ENCODE measurements at regions not wholly inside any gene's neighbourhood (a gene's known extent, or its start where the extent isn't known, plus 50 kb on each side); places are given as distances from the start of the nearest gene placed in this dataset.

DNA sequence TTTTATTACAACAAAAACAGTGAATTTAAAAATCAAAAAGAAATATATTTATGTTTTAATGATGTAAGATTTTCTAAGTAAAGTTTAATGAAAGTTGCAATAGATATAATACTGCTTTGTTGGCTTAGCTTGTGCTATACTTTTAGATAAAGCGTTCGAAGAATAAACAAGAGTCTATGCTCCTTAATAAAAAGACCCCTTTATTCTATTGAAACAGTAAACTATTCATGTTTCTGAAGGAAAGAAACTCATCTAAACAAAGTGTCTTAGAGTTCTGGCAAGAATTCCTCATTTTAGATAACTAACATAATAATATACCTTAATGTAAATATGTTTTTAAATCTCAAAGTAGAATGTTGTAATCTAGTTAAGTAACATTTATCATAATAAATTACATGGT lies 179.0 kb downstream of the RASSF9 start:
- H3K27me3 ChIP-seq (ENCODE audit: control insufficient read depth, insufficient read depth, low read length, poor library complexity, severe bottlenecking): no peaks in the 10 kb centered on the region
- WGBS, 2 experiments (ENCODE audit: insufficient coverage in 1 of 2, insufficient read length in 1 of 2): 100% methylated on average over 1 of the region's 2 CpGs; no CpG with 5 or more reads in 1 of the 2 experiments
- Mint-ChIP-seq H3K27ac (no peak overlapping the region), H3K9me3 (peaks cover 31% of the 10 kb centered on the region), H3K27me3 (ENCODE audit: insufficient read depth) (no peaks in the 10 kb centered on the region), H3K4me3 (no peak overlapping the region), H3K36me3 (ENCODE audit: low read depth) (peaks cover 10% of the 10 kb centered on the region), H3K4me1 (no peaks in the 10 kb centered on the region)
- no peaks in the 10 kb centered on the region for H3K36me3 ChIP-seq (ENCODE audit: control insufficient read depth, insufficient read depth, low read length)
- H3K4me3 ChIP-seq (ENCODE audit: low read length): no peak overlapping the region
- H3K9me3 ChIP-seq (ENCODE audit: control insufficient read depth, low read length): no peaks in the 10 kb centered on the region
- no peak for DNase-seq
- H3K9ac ChIP-seq (ENCODE audit: extremely low read depth, low read length, poor library complexity, severe bottlenecking): no peak overlapping the region
- no peak overlapping the region for H3K27ac ChIP-seq (ENCODE audit: low read depth, low read length)
- TF ChIP-seq CTCF (conservative IDR thresholded peaks at IDR 0.05): no peak
- H3K4me1 ChIP-seq (ENCODE audit: control insufficient read depth, insufficient read depth, low read length): no peaks in the 10 kb centered on the region

DNA sequence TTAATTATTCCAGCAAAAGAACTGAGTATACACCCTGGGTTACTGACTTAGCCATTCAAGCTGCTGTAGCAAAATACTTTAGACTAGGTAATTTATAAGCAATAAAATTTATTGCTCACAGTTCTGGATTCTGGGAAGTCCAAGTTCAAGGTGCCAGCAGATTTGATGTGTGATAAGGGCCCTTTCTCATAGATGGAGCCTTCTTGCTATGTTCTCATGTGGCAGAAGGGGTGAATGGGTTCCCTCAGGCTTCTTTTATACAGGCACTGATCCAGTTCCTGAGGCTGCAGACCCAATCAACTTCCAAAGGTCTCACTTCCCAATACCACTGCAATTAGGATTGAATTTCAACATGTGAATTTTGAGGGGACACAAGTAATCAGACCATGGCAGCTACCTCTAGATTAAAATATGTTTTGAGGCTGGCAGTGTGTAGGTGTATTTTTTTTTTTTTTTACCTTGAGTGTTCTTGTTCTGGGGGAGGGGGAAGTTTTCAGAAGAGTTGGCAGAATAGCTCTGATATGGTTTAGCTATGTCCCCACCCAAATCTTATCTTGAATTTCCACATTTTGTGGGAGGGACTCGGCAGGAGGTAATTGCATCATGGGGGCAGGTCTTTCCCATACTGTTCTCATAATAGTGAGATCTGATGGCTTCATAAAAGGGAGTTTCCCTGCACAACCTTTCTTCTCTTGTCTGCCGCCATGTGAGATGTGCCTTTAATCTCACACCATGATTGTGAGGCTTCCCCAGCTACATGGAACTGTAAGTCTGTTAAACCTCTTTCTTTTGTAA lies 178.2 kb downstream of the RASSF9 start:
- no peak for DNase-seq
- Mint-ChIP-seq H3K4me3 (no peak overlapping the region), H3K4me1 (no peaks in the 10 kb centered on the region), H3K36me3 (ENCODE audit: low read depth) (peaks cover 10% of the 10 kb centered on the region), H3K27me3 (ENCODE audit: insufficient read depth) (no peaks in the 10 kb centered on the region), H3K9me3 (peaks cover 28% of the 10 kb centered on the region), H3K27ac (no peak overlapping the region)
- H3K36me3 ChIP-seq (ENCODE audit: control insufficient read depth, insufficient read depth, low read length): no peaks in the 10 kb centered on the region
- no peaks in the 10 kb centered on the region for H3K9me3 ChIP-seq (ENCODE audit: control insufficient read depth, low read length)
- no peak for TF ChIP-seq CTCF (conservative IDR thresholded peaks at IDR 0.05)
- no peaks in the 10 kb centered on the region for H3K27me3 ChIP-seq (ENCODE audit: control insufficient read depth, insufficient read depth, low read length, poor library complexity, severe bottlenecking)
- no peak overlapping the region for H3K9ac ChIP-seq (ENCODE audit: extremely low read depth, low read length, poor library complexity, severe bottlenecking)
- 89 to 100% methylated on average over 2 of the region's 2 CpGs for WGBS, 2 experiments (ENCODE audit: insufficient coverage in 1 of 2, insufficient read length in 1 of 2)
- H3K27ac ChIP-seq (ENCODE audit: low read depth, low read length): no peak overlapping the region
- no peaks in the 10 kb centered on the region for H3K4me1 ChIP-seq (ENCODE audit: control insufficient read depth, insufficient read depth, low read length)
- H3K4me3 ChIP-seq (ENCODE audit: low read length): no peak overlapping the region

GRCh38 chr12:85659754-85660530 lies 176.3 kb downstream of the RASSF9 start:
- no peak overlapping the region for H3K4me3 ChIP-seq (ENCODE audit: low read length)

More at GRCh38 chr12:85659754-85660530, 176.3 kb downstream of the RASSF9 start:
- no peak for DNase-seq
- no peak overlapping the region for H3K4me3 Mint-ChIP-seq
- Histone ChIP-seq H3K4me1 (ENCODE audit: control insufficient read depth, insufficient read depth, low read length) (no peaks in the 10 kb centered on the region), H3K27ac (ENCODE audit: low read depth, low read length) (no peak overlapping the region), H3K27me3 (ENCODE audit: control insufficient read depth, insufficient read depth, low read length, poor library complexity, severe bottlenecking) (no peaks in the 10 kb centered on the region), H3K9me3 (ENCODE audit: control insufficient read depth, low read length) (no peaks in the 10 kb centered on the region), H3K36me3 (ENCODE audit: control insufficient read depth, insufficient read depth, low read length) (no peaks in the 10 kb centered on the region), H3K9ac (ENCODE audit: extremely low read depth, low read length, poor library complexity, severe bottlenecking) (no peak overlapping the region)
- no peaks in the 10 kb centered on the region for H3K4me1 Mint-ChIP-seq
- no peak overlapping the region for H3K27ac Mint-ChIP-seq
- peaks cover 10% of the 10 kb centered on the region for H3K36me3 Mint-ChIP-seq (ENCODE audit: low read depth)
- H3K27me3 Mint-ChIP-seq (ENCODE audit: insufficient read depth): no peaks in the 10 kb centered on the region
- peaks cover 28% of the 10 kb centered on the region for H3K9me3 Mint-ChIP-seq
- 82 to 88% methylated on average over 5 to 7 of the region's 7 CpGs for WGBS, 2 experiments (ENCODE audit: insufficient coverage in 1 of 2, insufficient read length in 1 of 2)
- TF ChIP-seq CTCF (conservative IDR thresholded peaks at IDR 0.05): no peak

Measured in endodermal cell (in vitro differentiated cells).